ENCODE measurements at regions not wholly inside any gene's neighbourhood (a gene's known extent, or its start where the extent isn't known, plus 50 kb on each side); places are given as distances from the start of the nearest gene placed in this dataset.

DNA sequence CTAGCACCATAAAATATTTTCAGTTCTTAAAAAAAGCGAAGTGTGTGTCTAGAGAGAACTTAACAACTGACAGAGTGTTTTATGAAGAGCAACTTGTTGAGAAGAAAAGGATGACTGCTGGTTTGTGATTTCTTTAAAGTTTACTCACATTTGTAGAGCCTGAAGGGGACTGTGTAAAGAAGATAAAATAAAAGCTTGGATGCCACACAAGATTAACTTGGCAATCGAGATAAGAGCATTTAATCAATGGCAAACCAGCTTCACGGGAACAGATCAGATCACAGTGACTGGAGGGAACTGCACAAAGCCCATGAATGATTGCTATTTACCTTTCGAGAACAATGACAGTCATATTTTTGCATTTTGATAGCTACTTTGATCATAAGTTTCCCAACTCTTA, 2013.1 kb upstream of the CDH9 start (continued):
- no peak for TF ChIP-seq CTBP2 (IDR thresholded peaks at IDR 0.05; ENCODE audit: borderline replicate concordance, insufficient read depth, insufficient read length, low read length)

Data from H1 (cell line).